Small intestine (tissue), 7 donors: ENCODE measurements at regions not wholly inside any gene's neighbourhood (a gene's known extent, or its start where the extent isn't known, plus 50 kb on each side); places are given as distances from the start of the nearest gene placed in this dataset.

Experiments
- DNase-seq, 2 donors: peaks; one replicate each; pipeline versions ENCODE4 v3.0.0 to v3.0.0-alpha.2; 2013
- FAIRE-seq: peaks from 2 replicates; lab custom pipeline; 2012; peaks lifted over from hg19 to GRCh38; lab: Jason Lieb, UNC
- H3K27ac ChIP-seq, 3 donors: one replicate each; pipeline ENCODE4 v1.5.1; 2013; ENCODE audit warnings: low read length in 2 of 3, mild to moderate bottlenecking in 2 of 3, control low read depth in 1 of 3, inconsistent platforms in 1 of 3, low read depth in 1 of 3, moderate library complexity in 1 of 3
- H3K27me3 ChIP-seq, 3 donors: one replicate each; pipeline ENCODE4 v1.6.1; 2013; ENCODE audit warnings: low read length in 3 of 3, inconsistent platforms in 1 of 3; ENCODE audit not compliant: control insufficient read depth in 3 of 3, insufficient read depth in 3 of 3
- H3K36me3 ChIP-seq, 3 donors: one replicate each; pipeline ENCODE4 v1.6.1; 2013; ENCODE audit warnings: low read length in 3 of 3, inconsistent platforms in 1 of 3, low read depth in 1 of 3, mild to moderate bottlenecking in 1 of 3, moderate library complexity in 1 of 3; ENCODE audit not compliant: control insufficient read depth in 3 of 3, insufficient read depth in 2 of 3
- H3K4me1 ChIP-seq, 3 donors: one replicate each; pipeline ENCODE4 v1.6.1; 2013; ENCODE audit warnings: low read length in 2 of 3, inconsistent platforms in 1 of 3, low read depth in 1 of 3, mild to moderate bottlenecking in 1 of 3, moderate library complexity in 1 of 3; ENCODE audit not compliant: control insufficient read depth in 3 of 3, insufficient read depth in 2 of 3
- H3K4me3 ChIP-seq, 3 donors: one replicate each; pipeline ENCODE4 v1.5.1; 2013; ENCODE audit warnings: low read length in 3 of 3, control low read depth in 1 of 3, inconsistent platforms in 1 of 3, low read depth in 1 of 3, mild to moderate bottlenecking in 1 of 3, moderate library complexity in 1 of 3
- H3K9me3 ChIP-seq, 2 donors: one replicate each; pipeline ENCODE4 v1.6.1; 2013; ENCODE audit warnings: low read depth in 1 of 2, low read length in 1 of 2; ENCODE audit not compliant: control insufficient read depth in 2 of 2, insufficient read depth in 1 of 2
- WGBS, 3 donors: extraction: QIAGEN DNeasy Blood & Tissue Kit; methylation state at CpG; one replicate each; pipeline ENCODE4 v1.1.7; 2013; 5-methylcytosine and 5-hydroxymethylcytosine counted together
- donor health status: healthy with polysubstance abuse.
- donor health status: control.
- donor health status: control.
- donor health status: Bipolar disorder and iron deficiency.
- donor health status: healthy.

DNA sequence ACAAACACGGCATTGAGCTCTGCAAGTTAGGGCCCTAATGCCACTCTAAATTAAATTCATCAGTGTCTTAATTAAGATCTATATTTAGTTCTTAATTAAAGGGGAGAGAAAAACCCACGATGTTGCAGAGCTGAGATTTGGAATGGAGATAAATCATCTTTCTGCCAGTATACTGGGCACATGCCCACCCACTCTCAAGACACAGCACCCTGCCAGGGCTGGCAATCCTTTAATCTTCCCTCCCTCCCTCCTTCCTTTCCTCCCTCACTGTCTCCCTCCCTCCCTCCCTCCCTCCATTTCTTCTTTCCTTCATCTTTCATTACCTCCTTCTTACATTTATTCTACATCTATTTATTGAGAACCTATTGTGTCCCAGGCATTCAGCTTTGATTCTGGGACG, 194.8 kb downstream of the BUD13 start:
- Histone ChIP-seq H3K27ac (no peak overlapping the region), H3K9me3 (no peaks in the 10 kb centered on the region), H3K36me3 (no peaks in the 10 kb centered on the region), H3K4me3 (no peak overlapping the region), H3K4me1 (no peaks in the 10 kb centered on the region), H3K27me3 (peaks cover 9 to 62% (median 29%) of the 10 kb centered on the region in 3 donors)
- WGBS, 3 donors, result 75 to 79% (median 78%) methylated on average over 3 of the region's 3 CpGs
- DNase-seq, result no peak
- no peak for FAIRE-seq

GRCh38 chr11:116577273-116577672, 195.5 kb downstream of the BUD13 start:
- Histone ChIP-seq H3K27ac (no peak overlapping the region), H3K4me1 (no peaks in the 10 kb centered on the region), H3K27me3 (peaks cover 9 to 56% (median 28%) of the 10 kb centered on the region in 3 donors), H3K36me3 (no peaks in the 10 kb centered on the region), H3K9me3 (no peaks in the 10 kb centered on the region), H3K4me3 (no peak overlapping the region)
- no peak for DNase-seq
- 21 to 37% (median 23%) methylated on average over 4 of the region's 4 CpGs for WGBS, 3 donors
- no peak for FAIRE-seq

DNA sequence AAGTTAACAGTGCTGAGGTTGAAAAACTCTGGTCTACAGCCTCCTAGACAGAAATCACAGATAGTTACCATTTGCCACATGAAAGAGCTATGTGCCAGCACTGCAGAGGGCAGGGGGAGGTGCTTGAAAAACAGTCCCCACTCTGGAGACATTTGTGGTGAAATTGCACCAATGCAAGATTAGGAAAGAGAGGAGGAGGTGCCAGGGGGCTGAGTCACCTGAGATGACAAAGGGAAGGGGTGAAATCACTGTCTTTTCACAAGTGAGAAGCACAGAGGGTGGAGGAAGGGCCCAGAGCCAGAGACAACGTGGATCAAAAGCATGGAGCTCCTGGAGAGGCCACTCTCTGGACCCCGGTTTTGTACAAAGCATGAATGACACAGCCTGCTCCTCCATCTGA, 196.3 kb downstream of the BUD13 start:
- WGBS, 3 donors, result 30 to 42% (median 36%) methylated on average over 2 of the region's 2 CpGs
- FAIRE-seq, result no peak
- H3K4me3 ChIP-seq, result no peak overlapping the region
- no peak overlapping the region for H3K27ac ChIP-seq
- no peaks in the 10 kb centered on the region for H3K36me3 ChIP-seq
- no peaks in the 10 kb centered on the region for H3K9me3 ChIP-seq
- H3K4me1 ChIP-seq, result no peaks in the 10 kb centered on the region
- DNase-seq, result no peak
- H3K27me3 ChIP-seq, result peaks cover 9 to 49% (median 22%) of the 10 kb centered on the region in 3 donors

- Histone ChIP-seq H3K4me3 (no peak overlapping the region), H3K9me3 (peaks cover 0 to 3% of the 10 kb centered on the region in 2 donors), H3K27me3 (no peaks in the 10 kb centered on the region), H3K36me3 (no peaks in the 10 kb centered on the region), H3K27ac (no peak overlapping the region), H3K4me1 (peaks cover 0 to 12% (median 0%) of the 10 kb centered on the region in 3 donors)
- WGBS, 3 donors, result 74 to 80% (median 77%) methylated on average over 9 of the region's 9 CpGs
- no peak for DNase-seq
- no peak for FAIRE-seq
These were observed 205.0 kb downstream of the BUD13 start for GRCh38 chr11:116567721-116568242.

- Histone ChIP-seq H3K4me1 (peaks cover 0 to 15% (median 0%) of the 10 kb centered on the region in 3 donors), H3K36me3 (no peaks in the 10 kb centered on the region), H3K4me3 (no peak overlapping the region), H3K9me3 (peaks cover 0 to 3% of the 10 kb centered on the region in 2 donors), H3K27me3 (no peaks in the 10 kb centered on the region), H3K27ac (no peak overlapping the region)
- no peak for FAIRE-seq
- 3 to 56% (median 27%) methylated on average over 6 of the region's 6 CpGs for WGBS, 3 donors
- DNase-seq, result no peak
These were observed 209.1 kb downstream of the BUD13 start for GRCh38 chr11:116563712-116564047.

- Histone ChIP-seq H3K4me1 (peaks cover 0 to 15% (median 0%) of the 10 kb centered on the region in 3 donors), H3K27me3 (no peaks in the 10 kb centered on the region), H3K27ac (no peak overlapping the region), H3K36me3 (no peaks in the 10 kb centered on the region), H3K9me3 (peaks cover 0 to 3% of the 10 kb centered on the region in 2 donors), H3K4me3 (no peak overlapping the region)
- DNase-seq (peak; percentile 84 to 89), FAIRE-seq (no peak)
- WGBS, 3 donors, result 14 to 38% (median 21%) methylated on average over 10 of the region's 10 CpGs
These were observed 209.6 kb downstream of the BUD13 start for GRCh38 chr11:116563028-116563711.

DNA sequence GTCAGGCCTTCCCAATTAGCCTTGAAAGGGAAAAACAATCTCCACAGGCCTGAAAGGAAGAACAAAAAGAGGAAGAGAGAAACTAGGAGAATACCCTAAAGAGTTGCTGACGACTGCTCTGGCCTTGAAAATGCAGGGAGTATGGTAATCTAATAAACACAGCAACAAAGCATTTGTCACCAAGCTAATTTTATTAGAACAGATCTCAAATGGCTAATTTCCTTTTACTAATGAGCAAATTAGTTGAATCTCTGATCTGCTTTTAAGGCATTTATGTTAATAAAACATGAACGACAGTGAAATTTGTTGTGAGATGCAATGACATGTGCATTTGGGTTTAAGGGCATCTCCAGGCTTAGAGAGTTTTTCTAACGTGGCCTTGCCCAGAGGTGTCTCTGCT, 212.2 kb downstream of the BUD13 start:
- Histone ChIP-seq H3K4me1 (peaks cover 0 to 15% (median 0%) of the 10 kb centered on the region in 3 donors), H3K27ac (no peak overlapping the region), H3K9me3 (no peaks in the 10 kb centered on the region), H3K27me3 (no peaks in the 10 kb centered on the region), H3K36me3 (no peaks in the 10 kb centered on the region), H3K4me3 (no peak overlapping the region)
- no peak for DNase-seq
- 64 to 82% (median 78%) methylated on average over 3 of the region's 3 CpGs for WGBS, 3 donors
- FAIRE-seq, result no peak

DNA sequence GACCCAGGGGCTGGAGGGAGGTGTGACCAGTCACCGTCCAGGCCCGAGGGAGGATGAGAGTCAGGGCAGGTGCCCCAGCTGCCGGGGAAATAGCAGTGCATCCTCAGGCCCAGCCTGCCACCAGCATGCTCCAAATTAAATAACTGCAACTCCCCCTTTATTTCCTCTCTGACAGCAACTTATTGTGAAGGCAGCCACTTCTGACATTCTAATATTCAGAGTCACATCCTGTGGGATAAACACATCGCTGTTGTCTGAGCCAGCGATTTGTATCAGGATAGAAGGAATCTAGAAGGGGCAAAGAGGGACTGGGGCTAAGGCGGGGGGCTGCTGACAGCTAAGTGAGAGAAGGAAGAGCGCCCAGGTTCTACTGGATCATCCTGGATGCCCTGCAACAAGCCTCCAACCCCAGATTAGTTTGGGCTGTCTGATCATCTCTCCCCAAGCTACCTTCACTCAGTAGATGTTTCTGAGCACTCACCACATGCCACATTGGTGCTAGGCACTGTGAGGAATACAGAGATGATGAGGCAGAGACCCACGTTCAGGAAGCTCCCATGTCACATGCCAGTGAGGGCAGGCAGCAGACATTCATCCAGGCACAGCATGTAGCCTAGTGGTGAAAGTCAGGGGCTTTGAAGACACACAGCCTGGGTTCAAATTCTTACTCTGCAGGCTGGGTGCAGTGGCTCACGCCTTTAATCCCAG, 214.1 kb downstream of the BUD13 start:
- H3K4me3 ChIP-seq, result no peak overlapping the region
- H3K4me1 ChIP-seq, result peaks cover 0 to 10% (median 0%) of the 10 kb centered on the region in 3 donors
- WGBS, 3 donors, result 58 to 73% (median 71%) methylated on average over 9 of the region's 9 CpGs
- H3K27me3 ChIP-seq, result peaks cover 0 to 3% (median 0%) of the 10 kb centered on the region in 3 donors
- DNase-seq (no peak), FAIRE-seq (no peak)
- H3K27ac ChIP-seq, result no peak overlapping the region
- H3K36me3 ChIP-seq, result no peaks in the 10 kb centered on the region
- no peaks in the 10 kb centered on the region for H3K9me3 ChIP-seq
